HG03432 (cell line): ENCODE measurements at regions not wholly inside any gene's neighbourhood (a gene's known extent, or its start where the extent isn't known, plus 50 kb on each side); places are given as distances from the start of the nearest gene placed in this dataset.

ENCODE experiments used
- ATAC-seq: cut with Tn5 transposase; IDR thresholded peaks from one replicate; pipeline ENCODE4 v1.9.1; 2021; ENCODE audit warnings: mild to moderate bottlenecking, moderate library complexity; ENCODE audit not compliant: unreplicated experiment

DNA sequence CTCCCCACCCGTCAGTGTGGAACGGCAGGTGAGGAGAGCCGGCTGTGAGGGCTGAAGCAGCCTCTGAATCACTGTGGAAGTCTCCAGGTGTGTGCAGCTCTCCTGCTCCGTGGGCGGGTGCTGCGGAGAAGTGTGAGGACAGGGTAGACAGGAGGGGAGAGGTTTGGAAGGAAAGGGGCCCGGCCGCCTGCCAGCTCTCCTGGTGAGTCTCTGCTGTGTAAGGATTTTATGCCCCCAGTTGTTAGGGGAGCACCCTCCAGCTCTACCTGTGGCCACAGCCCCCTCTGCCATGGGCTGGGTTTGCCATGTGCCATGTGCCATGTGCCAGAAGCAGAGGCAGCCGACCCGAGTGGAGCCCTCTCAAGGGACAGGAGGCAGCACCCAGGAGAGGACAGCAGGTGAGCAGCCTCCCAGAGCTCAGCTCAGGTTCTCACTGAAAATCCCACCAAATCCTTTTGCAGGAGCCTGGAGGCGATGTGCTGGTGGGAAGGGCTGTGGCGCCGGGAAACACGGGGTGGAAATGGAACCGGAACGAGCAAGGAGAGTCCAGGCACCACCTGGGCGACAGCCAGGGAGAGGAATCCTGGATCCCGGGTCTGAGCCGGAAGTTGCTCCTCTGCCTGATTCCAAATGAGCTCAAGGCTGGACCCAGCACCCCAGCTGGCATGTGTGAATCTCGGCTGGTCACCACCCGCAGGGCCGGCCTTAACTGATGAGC is 804.4 kb downstream of the BRD1 start:
- ATAC-seq = no peak

- no peak for ATAC-seq
Observed at GRCh38 chr22:49022816-49023160, 804.9 kb downstream of the BRD1 start.

DNA sequence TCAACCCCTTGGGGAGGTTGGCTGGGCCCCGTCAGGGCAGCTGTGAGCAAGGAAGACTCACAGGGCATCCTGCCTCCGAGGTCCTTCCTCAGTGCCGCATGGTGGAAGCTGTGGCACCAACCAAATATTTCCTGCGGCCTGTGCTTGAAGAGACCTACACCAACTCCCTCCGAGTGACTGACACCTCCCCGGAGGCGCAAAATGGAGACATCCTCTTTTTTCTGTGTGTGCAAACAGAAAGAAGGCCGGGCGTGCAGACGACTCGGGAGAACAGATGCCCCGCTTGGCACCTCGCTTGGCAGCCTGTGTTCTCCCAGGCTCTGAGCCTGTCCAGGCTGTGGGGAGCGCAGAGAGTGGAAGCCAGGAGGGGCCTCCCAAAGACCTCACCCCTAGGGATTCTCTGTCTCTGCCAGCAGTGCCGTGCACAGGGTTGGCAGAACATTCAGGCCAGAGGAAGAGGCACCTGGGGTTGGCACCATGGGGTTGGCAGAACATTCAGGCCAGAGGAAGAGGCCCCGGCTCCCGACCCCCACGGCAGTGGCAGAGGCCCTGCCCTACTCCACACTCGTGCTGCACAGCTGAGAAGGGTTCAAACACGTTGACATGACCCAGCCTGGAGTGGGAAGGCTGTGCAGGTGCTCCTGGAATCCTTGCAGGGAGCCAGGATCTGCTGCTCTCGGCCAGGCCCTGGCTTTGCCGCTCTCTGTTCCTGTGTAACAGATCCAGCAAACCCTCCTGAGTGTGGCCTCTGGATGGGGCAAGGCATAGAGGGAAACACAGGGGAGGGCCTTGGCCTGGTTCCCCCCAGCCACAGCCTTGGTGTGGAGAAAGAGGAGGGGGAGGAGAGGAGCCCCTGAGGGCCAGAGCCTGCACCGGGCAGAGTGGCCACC is 805.5 kb downstream of the BRD1 start:
- no peak for ATAC-seq

- no peak for ATAC-seq
Observed at GRCh38 chr22:49021131-49021925, 806.3 kb downstream of the BRD1 start.

DNA sequence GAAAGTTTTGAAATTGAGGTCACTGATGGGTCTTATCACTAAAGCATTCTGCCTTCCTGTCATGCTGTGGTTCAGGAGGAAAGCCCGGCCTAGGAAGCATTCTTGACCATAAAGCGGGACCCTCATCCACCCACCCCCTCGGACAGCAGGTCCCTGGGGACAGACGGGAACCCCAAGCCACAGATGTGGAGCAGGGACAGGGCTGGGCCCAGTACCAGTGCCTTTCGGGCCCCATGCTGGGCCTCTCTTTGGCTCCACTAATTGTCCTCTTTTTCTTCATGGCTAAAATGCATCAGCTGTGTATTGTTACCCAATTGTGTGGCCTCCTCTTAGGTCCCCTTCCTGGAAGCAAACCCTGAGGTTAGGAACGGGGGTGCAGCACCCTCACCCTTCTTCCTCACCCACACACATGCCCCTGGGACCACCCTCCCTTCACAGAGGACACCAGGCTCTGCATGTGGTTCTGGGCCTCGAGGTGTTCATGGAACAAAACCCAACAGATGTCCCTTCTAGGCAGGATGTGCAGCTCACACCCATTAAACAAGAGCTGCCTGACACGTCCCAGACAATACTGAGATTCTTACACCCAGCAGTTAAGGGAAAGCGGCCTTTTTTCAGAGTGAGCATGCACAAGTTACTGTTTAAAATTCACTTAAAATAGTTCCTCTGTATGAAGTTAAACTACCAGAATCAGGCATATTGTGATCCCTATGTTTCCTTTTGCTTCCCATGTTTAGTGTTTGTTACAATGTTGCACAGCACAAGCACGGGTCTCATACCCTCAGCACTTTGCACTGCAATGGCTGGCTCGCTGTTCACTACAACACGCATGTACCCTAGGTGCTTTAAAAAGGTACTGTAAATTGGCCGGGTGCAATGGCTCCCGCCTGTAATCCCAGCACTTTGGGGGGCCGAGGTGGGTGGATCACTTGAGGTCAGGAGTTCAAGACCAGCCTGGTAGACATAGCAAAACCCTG is 807.6 kb downstream of the BRD1 start:
- ATAC-seq = no peak

GRCh38 chr22:49018601-49019000 is 809.1 kb downstream of the BRD1 start:
- no peak for ATAC-seq

DNA sequence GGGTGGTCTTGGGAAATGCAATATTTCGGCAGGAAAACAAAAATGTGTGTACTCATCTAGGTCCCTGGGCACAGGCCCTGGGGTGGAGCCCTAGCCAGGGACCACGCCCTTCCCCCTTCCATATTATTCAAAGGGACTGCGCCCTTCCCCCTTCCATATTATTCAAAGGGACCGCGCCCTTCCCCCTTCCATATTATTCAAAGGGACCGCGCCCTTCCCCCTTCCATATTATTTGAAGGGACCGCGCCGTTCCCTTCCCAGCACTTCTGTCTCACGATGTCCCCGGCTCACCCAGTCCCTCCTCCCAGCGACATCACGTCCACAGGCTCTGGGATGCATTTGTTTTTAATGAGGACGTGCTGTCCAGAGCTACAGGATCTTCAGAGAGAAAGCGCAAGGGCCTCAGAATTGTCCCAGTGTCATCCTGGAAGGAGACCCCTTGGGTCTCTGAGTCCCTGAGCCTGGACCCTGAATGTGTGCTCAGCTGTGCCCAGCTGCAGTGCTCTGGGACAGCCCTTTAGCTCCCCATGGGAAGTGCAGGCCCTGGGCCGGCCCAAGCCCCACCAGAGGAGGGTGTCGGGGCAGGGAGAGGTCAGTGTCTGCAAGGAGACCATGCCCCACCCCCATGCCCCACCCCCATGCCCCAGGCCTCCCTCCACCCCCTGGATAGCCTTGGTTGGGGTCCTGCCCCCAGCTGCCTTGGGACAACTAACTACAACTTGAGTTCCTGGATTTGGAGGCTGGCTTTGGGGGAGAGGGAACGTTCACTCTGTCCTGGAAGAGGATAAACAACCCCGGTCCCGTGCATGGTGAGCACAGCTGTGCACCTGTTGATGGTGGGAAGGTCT is 810.0 kb downstream of the BRD1 start:
- ATAC-seq = no peak

- no peak for ATAC-seq
Observed at GRCh38 chr22:49016909-49017481, 810.7 kb downstream of the BRD1 start.

- ATAC-seq = no peak
Observed at GRCh38 chr22:49015993-49016908, 811.4 kb downstream of the BRD1 start.

- no peak for ATAC-seq
Observed at GRCh38 chr22:49015459-49015858, 812.2 kb downstream of the BRD1 start.

DNA sequence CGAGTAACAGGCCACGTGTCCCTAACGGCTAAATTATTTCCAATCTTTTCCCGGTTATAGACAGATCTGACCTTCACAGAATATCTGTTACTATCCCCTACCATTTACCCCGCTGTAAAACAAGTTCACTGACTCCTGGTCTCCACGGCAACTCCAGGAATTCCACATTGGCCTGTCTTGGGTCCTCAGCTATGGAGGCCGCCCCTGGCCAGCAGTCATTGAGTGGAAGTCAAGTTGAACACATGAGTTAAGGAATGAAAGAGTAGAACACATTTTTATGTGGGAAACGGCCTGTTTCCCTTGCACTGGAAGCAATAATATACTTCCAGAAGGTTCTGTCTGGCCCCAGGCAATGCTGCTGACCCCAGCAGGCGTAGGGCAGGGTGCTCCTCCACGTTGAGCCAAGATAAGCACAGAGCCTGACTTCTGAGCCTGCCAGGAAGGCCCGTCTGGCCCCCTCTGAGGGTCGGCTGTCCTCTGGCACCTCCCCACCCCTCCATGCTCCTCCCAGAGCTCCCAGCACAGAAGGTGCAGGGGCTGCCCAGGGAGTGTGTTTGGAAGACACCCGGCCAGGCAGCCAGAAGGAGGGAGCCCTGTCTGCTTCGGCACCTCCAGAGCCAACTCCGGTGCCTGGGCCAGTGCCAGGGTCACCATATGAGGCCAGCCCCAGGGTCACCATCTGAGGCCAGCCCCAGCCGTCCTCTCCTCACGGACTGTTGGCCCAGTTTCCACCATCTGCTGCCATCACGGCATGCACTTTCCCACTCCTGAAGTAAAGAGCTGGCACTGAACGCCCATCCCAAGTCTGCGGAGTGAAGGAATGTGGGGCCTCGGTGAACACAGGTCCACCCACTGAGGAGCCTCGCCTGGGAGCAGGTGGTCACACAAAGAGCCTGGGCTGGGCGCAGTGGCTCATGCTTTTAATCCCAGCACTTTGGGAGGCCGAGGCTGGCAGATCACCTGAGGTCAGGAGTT is 813.2 kb downstream of the BRD1 start:
- ATAC-seq = no peak

- ATAC-seq = no peak
Observed at GRCh38 chr22:49013707-49014106, 814.0 kb downstream of the BRD1 start.

GRCh38 chr22:49012712-49013395 is 814.8 kb downstream of the BRD1 start:
- no peak for ATAC-seq

DNA sequence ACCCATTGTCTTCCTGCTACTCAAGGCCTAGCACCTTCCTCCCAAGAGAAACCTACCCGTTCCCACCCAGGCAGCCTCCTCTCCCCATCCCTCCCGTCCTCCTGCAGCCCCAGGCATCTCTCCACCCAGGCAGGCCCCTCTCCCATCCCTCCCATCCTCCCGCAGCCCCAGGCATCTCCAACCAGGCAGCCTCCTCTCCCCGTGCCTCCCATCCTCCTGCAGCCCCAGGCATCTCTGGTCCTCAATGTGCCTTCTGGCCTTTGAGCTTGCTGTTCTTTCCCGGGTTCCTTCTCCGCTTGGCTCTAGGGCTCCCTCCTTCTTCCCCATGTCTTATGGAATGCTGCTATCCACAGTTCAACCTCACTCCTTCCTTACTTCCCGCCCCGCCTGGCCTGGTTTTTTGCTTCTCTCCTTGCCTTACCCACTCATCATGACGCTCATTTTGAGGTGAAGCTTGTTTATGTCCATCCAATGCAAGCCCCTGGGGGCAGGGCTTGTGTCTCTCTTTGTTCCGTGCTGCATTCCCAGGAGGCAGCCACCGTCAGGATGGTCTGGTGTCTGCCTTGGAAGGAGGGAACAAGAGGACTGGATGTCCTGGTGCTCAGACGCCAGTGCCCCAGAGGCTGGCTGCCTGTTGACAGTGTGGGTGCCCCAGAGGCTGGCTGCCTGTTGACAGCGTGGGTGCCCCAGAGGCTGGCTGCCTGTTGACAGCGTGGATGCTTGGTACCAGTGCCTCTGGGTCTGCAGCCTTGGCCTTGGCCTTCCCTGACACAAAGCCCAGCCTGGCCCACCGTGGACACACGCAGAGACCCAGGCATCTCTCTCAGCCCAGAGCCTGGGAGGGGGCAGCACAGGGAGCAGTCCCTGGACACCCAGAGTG is 815.7 kb downstream of the BRD1 start:
- no peak for ATAC-seq

- ATAC-seq = no peak
Observed at GRCh38 chr22:49011379-49011768, 816.3 kb downstream of the BRD1 start.
